ENCODE measurements at regions not wholly inside any gene's neighbourhood (a gene's known extent, or its start where the extent isn't known, plus 50 kb on each side); places are given as distances from the start of the nearest gene placed in this dataset.

DNA sequence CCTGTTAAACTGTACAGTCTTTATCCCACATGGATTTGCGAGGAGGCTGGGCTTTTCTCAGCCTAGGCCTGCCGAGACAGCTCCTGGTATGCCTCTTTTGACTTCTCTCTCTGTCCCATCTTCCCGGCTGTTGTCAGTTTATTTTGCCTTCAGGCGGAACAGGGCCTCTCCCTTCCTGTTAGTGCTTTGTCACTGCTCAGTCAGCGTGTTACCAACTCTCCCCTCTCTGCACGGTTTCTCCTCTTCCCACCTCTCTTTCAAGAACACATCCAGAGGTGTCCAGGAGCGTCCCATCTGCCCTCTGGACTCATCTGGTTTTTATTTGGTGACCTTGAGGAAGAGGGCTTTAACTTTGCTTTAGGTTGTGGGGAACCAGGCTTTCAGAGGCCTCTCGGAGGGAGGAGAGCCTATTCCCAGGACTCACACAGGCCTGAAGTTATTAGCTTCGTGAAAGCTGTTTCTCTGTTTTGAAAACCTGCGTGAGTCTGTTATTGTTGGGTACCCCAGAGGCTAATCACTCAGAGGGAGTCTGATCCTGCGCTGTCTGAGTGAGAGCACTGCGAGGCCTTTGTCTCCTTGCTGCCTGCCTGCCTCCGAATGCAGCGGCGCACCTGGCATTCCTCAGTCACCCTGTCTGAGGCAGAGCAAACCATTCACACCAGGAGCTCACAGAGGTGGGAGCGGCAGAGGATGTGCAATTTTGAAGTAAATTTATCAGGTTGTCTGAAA, 234.4 kb upstream of the MPDZ start:
- DNase-seq (ENCODE audit: low spot score): peak; percentile 44
- peak overlapping the region; percentile 86 for H3K27ac ChIP-seq
- ChIA-PET CTCF (interaction anchor here (0.6 to 0.7 kb wide), 2 partner anchors 895 to 1957 kb away, joined by 3 to 4 read pairs; no protein-coding TSS in a partner anchor), POLR2A (ENCODE audit: low non-redundant PET) (no interaction called here)
- TF ChIP-seq, protein P1, sequence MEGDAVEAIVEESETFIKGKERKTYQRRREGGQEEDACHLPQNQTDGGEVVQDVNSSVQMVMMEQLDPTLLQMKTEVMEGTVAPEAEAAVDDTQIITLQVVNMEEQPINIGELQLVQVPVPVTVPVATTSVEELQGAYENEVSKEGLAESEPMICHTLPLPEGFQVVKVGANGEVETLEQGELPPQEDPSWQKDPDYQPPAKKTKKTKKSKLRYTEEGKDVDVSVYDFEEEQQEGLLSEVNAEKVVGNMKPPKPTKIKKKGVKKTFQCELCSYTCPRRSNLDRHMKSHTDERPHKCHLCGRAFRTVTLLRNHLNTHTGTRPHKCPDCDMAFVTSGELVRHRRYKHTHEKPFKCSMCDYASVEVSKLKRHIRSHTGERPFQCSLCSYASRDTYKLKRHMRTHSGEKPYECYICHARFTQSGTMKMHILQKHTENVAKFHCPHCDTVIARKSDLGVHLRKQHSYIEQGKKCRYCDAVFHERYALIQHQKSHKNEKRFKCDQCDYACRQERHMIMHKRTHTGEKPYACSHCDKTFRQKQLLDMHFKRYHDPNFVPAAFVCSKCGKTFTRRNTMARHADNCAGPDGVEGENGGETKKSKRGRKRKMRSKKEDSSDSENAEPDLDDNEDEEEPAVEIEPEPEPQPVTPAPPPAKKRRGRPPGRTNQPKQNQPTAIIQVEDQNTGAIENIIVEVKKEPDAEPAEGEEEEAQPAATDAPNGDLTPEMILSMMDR (conservative IDR thresholded peaks at IDR 0.05; ENCODE audit: low read depth): no peak

DNA sequence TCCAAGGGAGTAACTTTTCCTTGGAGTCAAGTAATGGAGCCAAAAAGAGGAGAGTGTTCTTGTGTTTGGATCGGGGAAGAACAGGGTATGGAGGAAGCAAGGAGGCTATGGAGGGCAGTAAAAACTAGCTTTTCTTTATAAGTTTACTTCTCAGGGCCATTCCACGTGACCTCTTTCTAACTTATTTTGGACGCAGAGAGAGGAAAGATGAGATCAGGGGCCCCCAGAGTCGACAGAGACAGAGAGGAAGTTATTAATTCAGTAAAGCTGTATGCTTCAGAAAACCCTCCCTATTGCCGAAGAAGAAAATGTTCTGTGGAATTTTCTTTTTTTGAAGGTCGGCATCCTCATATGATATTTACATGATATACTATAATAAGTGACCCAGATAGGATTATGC, 233.8 kb upstream of the MPDZ start:
- no peak for DNase-seq (ENCODE audit: low spot score)
- CTCF ChIA-PET: interaction anchor here (0.6 to 0.7 kb wide), 3 partner anchors 44 to 1958 kb away, joined by 3 to 4 read pairs (median 3); no protein-coding TSS in a partner anchor
- TF ChIP-seq, protein P1 (conservative IDR thresholded peaks at IDR 0.05; ENCODE audit: low read depth): no peak
- POLR2A ChIA-PET (ENCODE audit: low non-redundant PET): no interaction called here
- peak overlapping the region; percentile 86 for H3K27ac ChIP-seq

DNA sequence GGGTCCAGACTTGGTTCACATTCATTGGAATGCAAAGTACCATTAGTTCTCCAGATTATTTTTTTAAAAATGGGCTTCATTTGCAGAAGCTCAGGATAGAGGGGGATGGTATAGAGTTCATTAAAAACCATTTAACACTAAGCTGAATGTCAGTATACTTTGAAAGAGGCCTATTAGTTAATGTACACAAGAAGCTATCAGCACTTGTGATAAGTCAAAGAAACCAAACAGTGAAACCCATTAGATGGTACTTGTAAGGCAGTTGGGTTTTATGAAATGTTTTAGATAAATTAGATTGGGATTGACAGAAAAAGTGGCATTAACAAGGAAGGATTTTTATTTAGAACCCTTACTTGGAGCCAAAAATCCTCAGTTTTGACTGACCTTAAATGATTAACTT, 229.2 kb upstream of the MPDZ start:
- DNase-seq (ENCODE audit: low spot score): no peak
- ChIA-PET CTCF (no interaction called here), POLR2A (ENCODE audit: low non-redundant PET) (no interaction called here)
- TF ChIP-seq, protein P1 (conservative IDR thresholded peaks at IDR 0.05; ENCODE audit: low read depth): no peak
- no peak overlapping the region for H3K27ac ChIP-seq

DNA sequence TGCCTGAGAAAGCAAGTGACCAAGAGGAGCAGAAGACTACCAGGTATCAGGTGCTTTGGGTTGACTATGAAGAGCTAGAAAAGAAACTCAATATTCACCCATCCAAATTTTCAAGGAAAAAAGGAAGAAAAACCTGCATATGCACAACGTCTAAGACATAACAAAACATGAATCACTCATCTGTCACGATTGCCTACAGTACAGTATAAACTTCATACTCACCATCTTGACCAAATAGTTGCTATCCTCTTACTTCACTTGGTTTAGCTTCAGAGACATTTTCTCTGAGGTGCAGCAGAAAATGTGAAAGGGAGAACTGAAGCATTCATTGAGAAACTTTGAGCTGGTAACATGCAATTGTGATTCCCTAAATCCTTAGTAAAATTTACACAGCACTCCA, 228.6 kb upstream of the MPDZ start:
- TF ChIP-seq, protein P1 (conservative IDR thresholded peaks at IDR 0.05; ENCODE audit: low read depth): no peak
- ChIA-PET POLR2A (ENCODE audit: low non-redundant PET) (no interaction called here), CTCF (interaction anchor here (0.5 kb wide), 1 partner anchor 38 kb away, joined by 4 read pairs; no protein-coding TSS in a partner anchor)
- no peak overlapping the region for H3K27ac ChIP-seq
- no peak for DNase-seq (ENCODE audit: low spot score)

DNA sequence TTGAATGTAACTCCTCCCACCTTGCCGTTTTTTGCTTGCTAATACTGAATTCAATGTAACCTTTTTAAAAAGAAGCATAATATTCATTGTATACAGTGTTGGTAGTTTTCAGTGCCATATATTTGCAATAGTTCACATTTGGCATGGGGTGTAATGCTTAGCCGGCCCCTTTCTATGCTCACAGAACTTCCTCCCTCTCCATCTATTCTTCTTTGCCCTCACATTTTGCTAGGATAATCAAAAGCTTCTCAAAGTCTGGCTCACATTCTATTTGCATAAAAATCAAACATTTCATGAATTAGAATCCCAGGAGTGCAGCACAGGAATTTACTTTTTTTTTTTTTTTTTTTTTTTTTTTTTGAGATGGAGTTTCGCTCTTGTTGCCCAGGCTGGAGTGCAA, 226.3 kb upstream of the MPDZ start:
- TF ChIP-seq, protein P1 (conservative IDR thresholded peaks at IDR 0.05; ENCODE audit: low read depth): no peak
- H3K27ac ChIP-seq: no peak overlapping the region
- no peak for DNase-seq (ENCODE audit: low spot score)
- POLR2A ChIA-PET (ENCODE audit: low non-redundant PET): interaction anchor here (0.7 kb wide), 1 partner anchor 52 kb away, joined by 5 read pairs; no protein-coding TSS in a partner anchor
- CTCF ChIA-PET: interaction anchor here (0.7 kb wide), 1 partner anchor 821 kb away, joined by 4 read pairs; no protein-coding TSS in a partner anchor

DNA sequence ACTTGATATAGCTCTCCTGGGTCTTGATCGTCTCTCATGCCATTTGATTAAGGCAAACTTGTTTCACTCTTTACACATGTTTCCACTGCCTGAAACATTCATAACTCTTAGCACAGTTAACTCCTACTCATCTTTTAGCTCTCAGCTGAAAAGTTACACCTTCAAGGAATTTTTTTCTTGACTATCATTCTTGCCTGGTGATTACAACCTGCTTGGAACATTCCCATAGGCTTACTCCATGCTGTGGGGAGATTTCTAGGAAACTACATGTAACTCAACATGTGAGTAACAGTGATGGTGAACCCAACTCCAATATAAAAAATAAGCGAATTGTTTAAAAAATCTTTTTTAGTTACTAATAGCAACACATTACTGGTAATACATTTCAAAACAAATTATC, 224.1 kb upstream of the MPDZ start:
- H3K27ac ChIP-seq: no peak overlapping the region
- ChIA-PET CTCF (no interaction called here), POLR2A (ENCODE audit: low non-redundant PET) (no interaction called here)
- TF ChIP-seq, protein P1 (conservative IDR thresholded peaks at IDR 0.05; ENCODE audit: low read depth): no peak
- DNase-seq (ENCODE audit: low spot score): no peak

All from RWPE1 (cell line).